Glomerular endothelial cell (primary cell): ENCODE measurements at regions not wholly inside any gene's neighbourhood (a gene's known extent, or its start where the extent isn't known, plus 50 kb on each side); places are given as distances from the start of the nearest gene placed in this dataset.

Source experiments
- DNase-seq: peaks from one replicate; pipeline ENCODE4 v3.0.0-alpha.2; 2011; ENCODE audit warnings: low read depth, low spot score; ENCODE audit errors: extremely low read depth

DNA sequence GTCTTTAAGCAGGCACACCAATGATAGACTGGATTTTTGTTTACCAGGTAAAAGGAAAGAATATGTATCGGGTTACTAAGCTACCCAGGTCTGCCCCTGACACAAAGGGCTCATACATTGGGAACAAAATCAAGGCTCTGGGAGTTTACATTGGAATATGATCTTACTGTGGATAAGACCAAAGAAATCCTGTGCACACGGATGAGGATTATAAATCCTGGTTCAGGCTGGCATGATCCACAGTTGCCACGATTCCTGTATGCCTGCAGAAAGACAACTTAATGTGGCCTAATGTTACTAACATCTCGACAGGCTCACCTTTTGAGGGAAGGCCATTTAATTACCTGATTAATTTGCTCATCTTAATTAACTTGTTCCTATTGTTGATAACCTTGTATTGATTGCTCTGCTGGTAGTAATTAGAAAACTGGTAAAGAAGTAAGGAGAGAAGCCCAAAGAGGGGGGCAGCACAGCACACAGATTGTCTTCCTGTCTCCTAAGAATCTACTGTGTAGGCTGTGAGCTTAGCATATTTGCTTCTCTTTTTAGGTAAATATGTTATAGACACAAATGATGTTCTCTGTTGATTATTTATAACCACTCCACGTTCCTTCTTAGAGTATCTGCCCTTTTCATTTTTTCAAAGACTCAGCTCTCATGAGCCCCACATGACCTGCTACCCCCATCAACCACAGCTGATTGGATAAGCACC, 51.0 kb upstream of the TOX3 start:
- no peak for DNase-seq

DNA sequence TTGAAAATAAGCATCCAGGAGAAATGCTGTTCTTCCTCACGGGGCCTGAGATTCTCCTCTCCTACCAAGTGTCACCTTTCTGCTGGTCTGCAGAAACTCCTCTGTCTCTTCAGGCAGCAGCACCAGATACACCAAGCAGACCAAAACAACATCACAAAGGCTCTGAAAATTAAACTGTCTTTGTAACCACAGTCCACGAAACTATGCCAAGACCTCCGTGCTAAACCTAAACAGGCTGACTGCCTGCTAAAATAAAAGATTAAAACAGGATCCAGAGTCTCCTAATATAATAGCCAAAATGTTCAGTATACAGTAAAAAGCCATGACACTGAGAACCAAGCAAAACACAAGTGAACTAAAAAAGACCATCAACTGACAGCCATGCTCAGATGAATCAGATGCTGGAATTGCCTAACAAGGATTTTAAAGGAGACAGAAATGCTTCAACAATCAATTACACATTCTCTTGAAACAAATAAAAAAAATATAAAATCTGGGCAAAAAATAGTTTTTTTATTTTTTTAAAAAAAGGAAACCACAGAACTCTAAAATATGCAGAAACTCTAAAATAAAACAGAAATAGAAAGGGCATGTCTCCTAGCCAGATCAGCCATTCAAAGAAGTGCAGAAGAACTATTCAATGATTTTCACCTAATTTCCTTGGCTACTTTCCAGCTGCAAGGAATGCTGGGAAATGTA, 50.3 kb upstream of the TOX3 start:
- DNase-seq = no peak
